Bronchial epithelial cell (primary cell): ENCODE measurements at regions not wholly inside any gene's neighbourhood (a gene's known extent, or its start where the extent isn't known, plus 50 kb on each side); places are given as distances from the start of the nearest gene placed in this dataset.

Source experiments
- DNase-seq: peaks from one replicate; pipeline ENCODE4 v3.0.0-alpha.2; 2010; ENCODE audit warnings: low read depth
- FAIRE-seq: peaks from 2 replicates; lab custom pipeline; 2011; peaks lifted over from hg19 to GRCh38; lab: Jason Lieb, UNC
- H3K27me3 ChIP-seq: 2 replicates; pipeline ENCODE4 v1.5.1; 2011; ENCODE audit warnings: low read length; ENCODE audit not compliant: control insufficient read depth, insufficient read depth
- H3K36me3 ChIP-seq: 2 replicates; pipeline ENCODE4 v1.5.1; 2011; ENCODE audit warnings: low read length; ENCODE audit not compliant: control insufficient read depth, insufficient read depth
- H3K4me3 ChIP-seq: 2 replicates; pipeline ENCODE4 v1.5.1; 2011; ENCODE audit warnings: mild to moderate bottlenecking, low read depth, low read length, control low read depth
- CTCF ChIP-seq: IDR thresholded peaks from 2 replicates; pipeline ENCODE4 v1.5.1; 2011; ENCODE audit warnings: mild to moderate bottlenecking, moderate library complexity, low read length, control low read depth, inconsistent platforms; ENCODE audit not compliant: insufficient read depth, severe bottlenecking

DNA sequence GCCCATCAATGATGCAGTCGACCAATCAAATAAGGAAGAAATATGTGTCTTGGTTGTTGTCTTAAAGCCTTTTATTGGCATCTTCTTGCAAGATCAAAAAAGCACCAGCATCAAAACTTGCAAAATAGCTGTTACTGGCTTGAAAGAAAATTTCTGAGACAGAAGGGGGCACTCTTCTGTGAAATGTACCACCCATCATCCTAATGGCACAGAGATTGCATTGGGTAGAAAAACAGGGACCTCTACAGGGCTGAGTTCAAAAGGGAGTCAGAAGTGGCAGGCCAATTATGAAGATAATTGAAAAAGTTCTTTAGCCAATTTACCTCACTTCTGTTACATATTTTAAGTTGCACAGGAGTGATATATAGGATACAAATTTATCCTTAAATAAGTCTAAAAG lies 122.3 kb upstream of the GPR149 start:
- H3K4me3 ChIP-seq = no peak overlapping the region
- FAIRE-seq (no peak), DNase-seq (peak; percentile 23)
- no peaks in the 10 kb centered on the region for H3K27me3 ChIP-seq
- no peak for TF ChIP-seq CTCF
- no peaks in the 10 kb centered on the region for H3K36me3 ChIP-seq

- no peak for TF ChIP-seq CTCF
- DNase-seq (no peak), FAIRE-seq (no peak)
- no peak overlapping the region for H3K4me3 ChIP-seq
- no peaks in the 10 kb centered on the region for H3K27me3 ChIP-seq
- H3K36me3 ChIP-seq = no peaks in the 10 kb centered on the region
Observed at GRCh38 chr3:154549391-154549790, 119.4 kb upstream of the GPR149 start.

GRCh38 chr3:154548341-154548740 lies 118.4 kb upstream of the GPR149 start:
- DNase-seq (no peak), FAIRE-seq (no peak)
- Histone ChIP-seq H3K4me3 (no peak overlapping the region), H3K36me3 (no peaks in the 10 kb centered on the region), H3K27me3 (no peaks in the 10 kb centered on the region)
- TF ChIP-seq CTCF = no peak

GRCh38 chr3:154542837-154543236 lies 112.8 kb upstream of the GPR149 start:
- H3K36me3 ChIP-seq = no peaks in the 10 kb centered on the region
- no peaks in the 10 kb centered on the region for H3K27me3 ChIP-seq
- no peak for TF ChIP-seq CTCF
- DNase-seq (no peak), FAIRE-seq (no peak)
- no peak overlapping the region for H3K4me3 ChIP-seq

DNA sequence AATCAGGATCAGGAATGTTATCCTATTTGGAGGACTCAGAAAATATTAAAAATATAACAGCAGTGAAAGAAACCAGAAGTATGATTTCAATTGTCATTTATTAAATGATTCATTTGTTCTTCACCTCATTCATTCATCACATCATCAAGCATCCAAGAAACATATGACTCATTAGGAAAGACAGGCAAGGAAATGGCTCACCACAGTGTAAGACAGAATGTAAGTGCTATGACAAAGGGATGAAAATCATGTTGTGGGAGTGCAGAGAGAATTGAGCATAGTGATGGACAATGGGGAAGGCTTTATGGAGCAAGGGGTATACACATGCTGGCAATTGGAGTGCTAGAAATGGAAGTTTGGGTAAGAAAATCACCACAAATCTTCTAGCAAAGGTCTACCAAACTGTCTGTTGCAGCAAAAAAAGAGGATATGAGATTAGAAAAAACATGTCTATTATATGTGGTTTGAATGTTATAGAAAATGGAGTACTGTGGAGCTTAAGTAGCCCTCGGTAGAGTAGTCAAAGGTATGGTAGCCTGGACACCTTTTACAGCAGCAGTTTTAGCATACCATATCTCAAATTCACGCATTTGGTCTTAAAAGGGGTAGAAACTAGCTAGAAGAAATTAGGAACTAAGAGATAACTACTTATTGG lies 111.1 kb upstream of the GPR149 start:
- Histone ChIP-seq H3K36me3 (no peaks in the 10 kb centered on the region), H3K27me3 (no peaks in the 10 kb centered on the region), H3K4me3 (no peak overlapping the region)
- no peak for TF ChIP-seq CTCF
- FAIRE-seq = no peak
- DNase-seq = peak; percentile 83

DNA sequence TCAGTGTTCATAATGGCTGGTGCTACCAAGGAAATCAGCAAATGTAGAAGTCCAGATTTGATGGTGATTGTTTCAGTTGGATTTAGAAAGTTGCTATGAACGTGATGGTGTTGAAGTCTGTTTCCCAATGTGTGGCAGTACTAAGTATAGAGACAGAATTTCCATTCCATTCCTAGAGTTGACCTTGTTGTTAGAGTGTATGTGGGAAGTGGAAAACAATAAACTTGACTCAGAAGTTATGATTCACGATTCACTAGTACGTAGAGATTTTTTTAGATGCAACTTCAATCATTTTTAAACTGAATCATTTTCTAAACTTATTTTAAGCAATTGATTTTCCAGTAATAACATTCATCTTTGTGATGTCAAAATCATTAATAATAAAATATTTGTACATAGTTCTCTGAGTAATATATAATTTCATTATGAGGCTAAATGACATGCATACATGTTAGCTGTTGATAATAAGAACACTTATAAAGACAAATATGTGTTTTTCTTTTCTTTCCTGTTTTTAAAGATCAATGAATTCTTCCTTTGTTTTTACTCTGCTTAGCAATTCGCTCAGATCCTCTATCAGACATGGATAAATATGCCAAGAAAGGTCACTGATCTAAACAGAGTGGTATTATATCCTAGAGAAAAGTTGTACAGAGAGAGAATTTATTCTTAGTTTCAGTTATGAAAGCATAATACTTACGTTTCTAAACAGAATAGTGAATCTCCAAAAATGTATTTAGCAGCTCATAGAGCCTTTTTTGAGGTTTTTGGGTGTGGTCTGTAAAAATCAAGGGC lies 108.8 kb upstream of the GPR149 start:
- DNase-seq = peak; percentile 54
- FAIRE-seq = no peak
- no peaks in the 10 kb centered on the region for H3K27me3 ChIP-seq
- no peak for TF ChIP-seq CTCF
- H3K4me3 ChIP-seq = no peak overlapping the region
- no peaks in the 10 kb centered on the region for H3K36me3 ChIP-seq
